ENCODE measurements at regions not wholly inside any gene's neighbourhood (a gene's known extent, or its start where the extent isn't known, plus 50 kb on each side); places are given as distances from the start of the nearest gene placed in this dataset.
"Not testable (repeated sequence)": the region's sequence is repeated elsewhere in the genome, so short reads cannot be mapped to it uniquely, and the experiment has no call there.

DNA sequence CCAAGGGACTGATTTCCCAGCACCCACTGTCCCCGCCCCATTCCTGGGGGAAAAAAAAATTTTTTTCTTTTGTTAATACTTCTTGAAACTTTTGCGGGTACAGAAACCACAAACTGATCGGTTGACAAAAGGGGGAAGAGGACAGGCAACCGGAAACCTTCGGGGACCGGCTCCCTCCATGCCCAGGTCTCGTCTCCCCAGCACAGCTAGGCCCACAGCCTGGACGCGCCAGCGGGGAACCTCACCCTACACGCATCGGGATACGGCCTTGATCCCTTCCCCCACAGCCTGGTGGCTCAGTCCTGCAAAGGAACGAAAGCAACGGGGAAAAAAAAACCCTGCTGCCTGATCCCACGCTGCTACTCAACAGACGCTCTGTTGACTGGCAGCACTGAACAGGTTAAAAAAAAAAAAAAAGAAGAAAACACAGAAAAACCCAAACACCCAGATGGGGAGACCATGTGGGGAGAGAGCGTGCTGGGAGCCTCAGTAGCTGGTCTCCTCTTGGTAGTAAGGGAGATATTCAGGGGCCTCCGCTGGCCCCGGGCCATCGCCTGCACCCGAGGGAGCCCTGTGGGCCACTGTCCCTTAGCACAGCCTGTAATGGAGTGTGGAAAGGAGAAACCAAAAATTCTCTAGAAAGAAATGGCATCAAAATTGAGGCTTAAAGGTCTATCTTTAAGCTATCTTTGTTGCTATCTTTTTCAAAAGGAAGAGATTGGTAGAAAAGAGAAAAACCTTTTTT is 185.7 kb downstream of the POTEC start:
- H3K4me2 ChIP-seq (ENCODE audit: control insufficient read depth, insufficient read depth); H3K36me3 ChIP-seq (ENCODE audit: control insufficient read depth in 2 of 2, insufficient read depth in 2 of 2, low read length in 1 of 2); BruUV-seq (replicated peaks); FAIRE-seq; H4K20me1 ChIP-seq (ENCODE audit: control insufficient read depth, insufficient read depth); H3K79me2 ChIP-seq (ENCODE audit: control insufficient read depth, insufficient read depth, low read length); H2AFZ ChIP-seq (ENCODE audit: control insufficient read depth, low read depth, low read length); DNase-seq (ENCODE audit: low read depth, low spot score); H3K4me1 ChIP-seq (ENCODE audit: control insufficient read depth, insufficient read depth, low read length); H3K9me3 ChIP-seq (replicated peaks; ENCODE audit: control insufficient read depth, insufficient read depth, low read length); SMC1A ChIA-PET (ENCODE audit: uncharacterized antibody, unreplicated experiment); H3K27ac ChIP-seq (ENCODE audit: control insufficient read depth, insufficient read depth); intact Hi-C loops (cut with micrococcal nuclease; ENCODE audit: unreplicated experiment); in situ Hi-C loops (cut with MboI); H3K9ac ChIP-seq (ENCODE audit: control insufficient read depth, insufficient read depth, low read length); H3K4me3 ChIP-seq; CTCF ChIA-PET; RAD21 ChIA-PET (ENCODE audit: unreplicated experiment); H3K27me3 ChIP-seq (replicated peaks in 1 of 2; ENCODE audit: control insufficient read depth in 2 of 2, insufficient read depth in 2 of 2, low read length in 1 of 2); ATAC-seq; POLR2A ChIA-PET: not testable (repeated sequence)
- WGBS (ENCODE audit: insufficient coverage, insufficient replicate concordance, low lambda C conversion rate, missing lambda C conversion rate), result 55% methylated on average over 21 of the region's 22 CpGs

GRCh38 chr18:14342170-14342569 is 201.2 kb downstream of the POTEC start:
- FAIRE-seq; H3K27me3 ChIP-seq (replicated peaks in 1 of 2; ENCODE audit: control insufficient read depth in 2 of 2, insufficient read depth in 2 of 2, low read length in 1 of 2); in situ Hi-C loops (cut with MboI); DNase-seq (ENCODE audit: low read depth, low spot score); H3K79me2 ChIP-seq (ENCODE audit: control insufficient read depth, insufficient read depth, low read length); BruUV-seq (replicated peaks); H3K9ac ChIP-seq (ENCODE audit: control insufficient read depth, insufficient read depth, low read length); H3K27ac ChIP-seq (ENCODE audit: control insufficient read depth, insufficient read depth); H3K4me2 ChIP-seq (ENCODE audit: control insufficient read depth, insufficient read depth); H3K4me3 ChIP-seq; ATAC-seq; H3K4me1 ChIP-seq (ENCODE audit: control insufficient read depth, insufficient read depth, low read length); CTCF ChIA-PET; H2AFZ ChIP-seq (ENCODE audit: control insufficient read depth, low read depth, low read length); intact Hi-C loops (cut with micrococcal nuclease; ENCODE audit: unreplicated experiment); SMC1A ChIA-PET (ENCODE audit: uncharacterized antibody, unreplicated experiment); POLR2A ChIA-PET; H3K9me3 ChIP-seq (replicated peaks; ENCODE audit: control insufficient read depth, insufficient read depth, low read length); H4K20me1 ChIP-seq (ENCODE audit: control insufficient read depth, insufficient read depth); H3K36me3 ChIP-seq (ENCODE audit: control insufficient read depth in 2 of 2, insufficient read depth in 2 of 2, low read length in 1 of 2); RAD21 ChIA-PET (ENCODE audit: unreplicated experiment): not testable (repeated sequence)
- WGBS (ENCODE audit: insufficient coverage, insufficient replicate concordance, low lambda C conversion rate, missing lambda C conversion rate), result 0% methylated on average over 3 of the region's 3 CpGs

DNA sequence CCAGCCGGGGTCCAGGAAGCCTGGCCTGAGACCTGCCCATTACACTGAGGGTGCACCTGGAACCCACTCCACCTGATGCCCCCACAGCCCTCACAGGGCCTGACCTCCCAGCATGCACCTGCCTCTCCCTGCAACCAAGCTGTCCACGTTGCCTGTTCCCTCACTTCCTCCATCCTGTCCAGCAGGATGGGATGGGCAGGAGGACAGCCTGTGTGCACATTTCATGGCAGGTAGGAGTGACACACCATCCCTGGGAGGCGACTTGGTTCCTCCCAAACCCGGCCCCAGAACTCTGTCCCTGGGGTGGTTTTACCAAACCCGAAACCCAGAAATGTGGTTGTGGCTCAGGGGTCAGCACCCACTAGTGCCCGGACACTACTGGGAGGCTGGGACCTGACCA is 203.8 kb upstream of the ZNF519 start:
- CTCF ChIA-PET; H3K9me3 ChIP-seq (replicated peaks; ENCODE audit: control insufficient read depth, insufficient read depth, low read length); FAIRE-seq; ATAC-seq; H3K4me3 ChIP-seq; H4K20me1 ChIP-seq (ENCODE audit: control insufficient read depth, insufficient read depth); in situ Hi-C loops (cut with MboI); BruUV-seq (replicated peaks); H3K27me3 ChIP-seq (replicated peaks in 1 of 2; ENCODE audit: control insufficient read depth in 2 of 2, insufficient read depth in 2 of 2, low read length in 1 of 2); H2AFZ ChIP-seq (ENCODE audit: control insufficient read depth, low read depth, low read length); intact Hi-C loops (cut with micrococcal nuclease; ENCODE audit: unreplicated experiment); H3K36me3 ChIP-seq (ENCODE audit: control insufficient read depth in 2 of 2, insufficient read depth in 2 of 2, low read length in 1 of 2); RAD21 ChIA-PET (ENCODE audit: unreplicated experiment); POLR2A ChIA-PET; H3K79me2 ChIP-seq (ENCODE audit: control insufficient read depth, insufficient read depth, low read length); H3K27ac ChIP-seq (ENCODE audit: control insufficient read depth, insufficient read depth); H3K9ac ChIP-seq (ENCODE audit: control insufficient read depth, insufficient read depth, low read length); H3K4me2 ChIP-seq (ENCODE audit: control insufficient read depth, insufficient read depth); DNase-seq (ENCODE audit: low read depth, low spot score); SMC1A ChIA-PET (ENCODE audit: uncharacterized antibody, unreplicated experiment); H3K4me1 ChIP-seq (ENCODE audit: control insufficient read depth, insufficient read depth, low read length): not testable (repeated sequence)
- WGBS (ENCODE audit: insufficient coverage, insufficient replicate concordance, low lambda C conversion rate, missing lambda C conversion rate), result 0% methylated on average over 6 of the region's 6 CpGs

DNA sequence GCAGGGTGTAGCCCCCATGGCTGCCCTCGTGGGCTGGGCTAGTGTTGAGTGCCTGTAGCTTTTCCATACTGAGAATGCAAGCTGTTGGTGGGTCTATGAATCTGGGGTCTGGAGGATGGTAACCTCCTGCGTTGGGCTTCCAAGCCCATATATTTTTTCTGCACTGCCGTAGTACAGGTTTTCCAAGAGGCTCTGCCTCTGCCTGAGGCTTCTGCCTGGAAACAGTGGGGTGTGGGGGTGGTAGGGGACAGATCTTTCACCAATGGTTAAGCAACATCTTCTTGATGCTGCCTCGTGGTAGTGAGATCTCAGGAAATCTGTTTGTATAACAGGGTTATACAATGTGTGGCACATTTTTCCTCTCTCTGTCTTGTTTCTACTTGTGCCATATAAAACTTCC is 189.0 kb upstream of the ZNF519 start:
- DNase-seq (ENCODE audit: low read depth, low spot score); H4K20me1 ChIP-seq (ENCODE audit: control insufficient read depth, insufficient read depth); H3K9ac ChIP-seq (ENCODE audit: control insufficient read depth, insufficient read depth, low read length); FAIRE-seq; SMC1A ChIA-PET (ENCODE audit: uncharacterized antibody, unreplicated experiment); H3K27ac ChIP-seq (ENCODE audit: control insufficient read depth, insufficient read depth); H3K79me2 ChIP-seq (ENCODE audit: control insufficient read depth, insufficient read depth, low read length); ATAC-seq; H3K36me3 ChIP-seq (ENCODE audit: control insufficient read depth in 2 of 2, insufficient read depth in 2 of 2, low read length in 1 of 2); H3K9me3 ChIP-seq (replicated peaks; ENCODE audit: control insufficient read depth, insufficient read depth, low read length); in situ Hi-C loops (cut with MboI); H3K4me3 ChIP-seq; H2AFZ ChIP-seq (ENCODE audit: control insufficient read depth, low read depth, low read length); POLR2A ChIA-PET; H3K4me2 ChIP-seq (ENCODE audit: control insufficient read depth, insufficient read depth); CTCF ChIA-PET; intact Hi-C loops (cut with micrococcal nuclease; ENCODE audit: unreplicated experiment); BruUV-seq (replicated peaks); H3K4me1 ChIP-seq (ENCODE audit: control insufficient read depth, insufficient read depth, low read length); H3K27me3 ChIP-seq (replicated peaks in 1 of 2; ENCODE audit: control insufficient read depth in 2 of 2, insufficient read depth in 2 of 2, low read length in 1 of 2); RAD21 ChIA-PET (ENCODE audit: unreplicated experiment): not testable (repeated sequence)
- whole genome bisulfite sequencing (ENCODE audit: insufficient coverage, insufficient replicate concordance, low lambda C conversion rate, missing lambda C conversion rate), result 0% methylated on average over 4 of the region's 4 CpGs
